ENCODE measurements at regions not wholly inside any gene's neighbourhood (a gene's known extent, or its start where the extent isn't known, plus 50 kb on each side); places are given as distances from the start of the nearest gene placed in this dataset.

DNA sequence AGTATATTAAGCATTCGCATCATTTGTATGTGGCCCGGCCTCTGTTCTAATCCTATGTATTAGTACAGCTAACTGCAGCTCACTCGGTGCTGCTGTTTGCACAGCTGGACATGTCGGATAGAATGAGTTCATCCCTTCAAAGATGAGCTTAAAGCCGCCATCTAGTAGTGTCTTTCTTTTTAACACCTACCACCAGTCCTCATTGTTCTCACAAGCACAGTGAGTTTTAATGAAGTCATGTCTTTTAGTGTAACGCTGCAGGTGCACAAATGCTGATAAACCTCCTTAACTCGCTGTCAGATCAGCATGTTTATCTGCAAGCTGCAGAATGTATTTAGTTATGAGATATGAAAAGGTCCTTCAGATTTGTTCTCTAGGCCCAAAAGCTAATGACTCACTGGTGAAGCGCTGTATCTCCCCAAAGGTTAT, 247.5 kb downstream of the MTERF1 start:
- Histone ChIP-seq H3K36me3 (ENCODE audit: control insufficient read depth, insufficient read depth, low read length) (no peaks in the 10 kb centered on the region), H3K27me3 (ENCODE audit: control insufficient read depth, insufficient read depth, low read length) (no peaks in the 10 kb centered on the region), H3K4me1 (ENCODE audit: control insufficient read depth, insufficient read depth, low read length) (no peaks in the 10 kb centered on the region), H3K4me3 (ENCODE audit: low read depth, low read length) (no peak overlapping the region), H3K9me3 (ENCODE audit: control insufficient read depth, insufficient read depth, low read depth, low read length) (no peaks in the 10 kb centered on the region), H3K27ac (ENCODE audit: low read depth, low read length) (no peak overlapping the region), H3K9ac (ENCODE audit: low read length) (no peak overlapping the region)

DNA sequence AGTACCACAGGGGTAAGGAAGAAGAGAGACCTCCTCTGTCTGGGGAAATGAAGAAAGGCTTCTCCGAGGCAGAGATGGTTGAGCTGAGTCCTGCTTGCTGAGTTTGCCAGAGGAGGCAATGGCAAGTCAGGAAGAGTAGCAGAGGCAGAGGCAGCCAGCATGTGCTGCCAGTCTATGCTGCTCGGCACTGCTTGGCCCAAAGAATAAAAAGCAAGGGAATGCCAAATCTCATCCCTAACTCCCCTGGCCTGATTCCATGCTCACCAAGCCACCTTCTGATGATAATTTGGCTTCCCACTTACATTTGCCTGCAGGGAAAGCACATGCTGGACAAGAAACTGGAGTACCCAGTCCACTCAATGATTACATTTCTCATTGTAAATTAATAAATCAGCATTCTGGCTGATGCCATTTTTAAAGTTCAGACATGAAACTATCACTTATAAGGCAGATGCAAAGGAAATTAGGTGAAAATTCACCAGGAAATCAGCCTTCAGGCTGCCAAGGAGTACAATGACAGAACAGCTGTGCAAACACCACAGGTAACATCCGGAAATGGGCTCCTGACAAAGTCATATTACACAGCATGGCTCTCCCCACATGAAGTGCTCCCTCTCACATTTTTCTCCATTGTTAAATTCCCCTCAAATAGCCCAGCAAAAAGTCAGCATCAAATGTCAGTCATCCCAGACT, 245.9 kb downstream of the MTERF1 start:
- Histone ChIP-seq H3K4me3 (ENCODE audit: low read depth, low read length) (no peak overlapping the region), H3K9ac (ENCODE audit: low read length) (no peak overlapping the region), H3K36me3 (ENCODE audit: control insufficient read depth, insufficient read depth, low read length) (no peaks in the 10 kb centered on the region), H3K4me1 (ENCODE audit: control insufficient read depth, insufficient read depth, low read length) (no peaks in the 10 kb centered on the region), H3K27me3 (ENCODE audit: control insufficient read depth, insufficient read depth, low read length) (no peaks in the 10 kb centered on the region), H3K9me3 (ENCODE audit: control insufficient read depth, insufficient read depth, low read depth, low read length) (no peaks in the 10 kb centered on the region), H3K27ac (ENCODE audit: low read depth, low read length) (no peak overlapping the region)

- Histone ChIP-seq H3K27ac (ENCODE audit: low read depth, low read length) (no peak overlapping the region), H3K4me3 (ENCODE audit: low read depth, low read length) (no peak overlapping the region), H3K9ac (ENCODE audit: low read length) (no peak overlapping the region), H3K4me1 (ENCODE audit: control insufficient read depth, insufficient read depth, low read length) (no peaks in the 10 kb centered on the region), H3K27me3 (ENCODE audit: control insufficient read depth, insufficient read depth, low read length) (no peaks in the 10 kb centered on the region), H3K36me3 (ENCODE audit: control insufficient read depth, insufficient read depth, low read length) (no peaks in the 10 kb centered on the region), H3K9me3 (ENCODE audit: control insufficient read depth, insufficient read depth, low read depth, low read length) (no peaks in the 10 kb centered on the region)
Measured at GRCh38 chr7:91636129-91636724, 244.3 kb downstream of the MTERF1 start.

GRCh38 chr7:91636728-91637127, 243.8 kb downstream of the MTERF1 start:
- H3K9me3 ChIP-seq (ENCODE audit: control insufficient read depth, insufficient read depth, low read depth, low read length), result no peaks in the 10 kb centered on the region
- H3K4me3 ChIP-seq (ENCODE audit: low read depth, low read length), result no peak overlapping the region
- no peaks in the 10 kb centered on the region for H3K36me3 ChIP-seq (ENCODE audit: control insufficient read depth, insufficient read depth, low read length)
- no peak overlapping the region for H3K9ac ChIP-seq (ENCODE audit: low read length)
- no peaks in the 10 kb centered on the region for H3K4me1 ChIP-seq (ENCODE audit: control insufficient read depth, insufficient read depth, low read length)
- H3K27me3 ChIP-seq (ENCODE audit: control insufficient read depth, insufficient read depth, low read length), result no peaks in the 10 kb centered on the region
- no peak overlapping the region for H3K27ac ChIP-seq (ENCODE audit: low read depth, low read length)

- Histone ChIP-seq H3K4me1 (ENCODE audit: control insufficient read depth, insufficient read depth, low read length) (no peaks in the 10 kb centered on the region), H3K9me3 (ENCODE audit: control insufficient read depth, insufficient read depth, low read depth, low read length) (no peaks in the 10 kb centered on the region), H3K27me3 (ENCODE audit: control insufficient read depth, insufficient read depth, low read length) (no peaks in the 10 kb centered on the region), H3K27ac (ENCODE audit: low read depth, low read length) (no peak overlapping the region), H3K36me3 (ENCODE audit: control insufficient read depth, insufficient read depth, low read length) (no peaks in the 10 kb centered on the region), H3K9ac (ENCODE audit: low read length) (no peak overlapping the region), H3K4me3 (ENCODE audit: low read depth, low read length) (no peak overlapping the region)
Measured at GRCh38 chr7:91644256-91644655, 236.2 kb downstream of the MTERF1 start.

DNA sequence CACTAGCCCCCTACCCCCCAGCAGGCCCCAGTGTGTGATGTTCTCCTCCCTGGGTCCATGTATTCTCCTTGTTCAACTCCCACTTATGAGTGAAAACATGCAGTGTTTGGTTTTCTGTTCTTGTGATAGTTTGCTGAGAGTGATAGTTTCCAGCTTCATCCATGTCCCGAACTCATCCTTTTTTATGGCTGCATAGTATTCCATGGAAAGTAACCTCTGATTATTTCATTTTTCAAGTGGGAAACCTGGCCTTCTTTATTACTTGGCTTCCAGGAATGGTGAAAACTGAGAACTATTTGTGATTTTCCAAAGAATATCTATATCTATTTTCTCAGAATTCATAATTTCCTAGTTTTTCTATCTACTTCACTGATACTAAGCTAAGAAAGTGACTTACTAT, 235.0 kb downstream of the MTERF1 start:
- no peaks in the 10 kb centered on the region for H3K9me3 ChIP-seq (ENCODE audit: control insufficient read depth, insufficient read depth, low read depth, low read length)
- no peak overlapping the region for H3K27ac ChIP-seq (ENCODE audit: low read depth, low read length)

GRCh38 chr7:91651986-91652385, 228.5 kb downstream of the MTERF1 start:
- Histone ChIP-seq H3K9ac (ENCODE audit: low read length) (no peak overlapping the region), H3K9me3 (ENCODE audit: control insufficient read depth, insufficient read depth, low read depth, low read length) (no peaks in the 10 kb centered on the region), H3K4me3 (ENCODE audit: low read depth, low read length) (no peak overlapping the region), H3K27ac (ENCODE audit: low read depth, low read length) (no peak overlapping the region), H3K36me3 (ENCODE audit: control insufficient read depth, insufficient read depth, low read length) (no peaks in the 10 kb centered on the region), H3K4me1 (ENCODE audit: control insufficient read depth, insufficient read depth, low read length) (no peaks in the 10 kb centered on the region; the same call in 1 of the 2 replicates), H3K27me3 (ENCODE audit: control insufficient read depth, insufficient read depth, low read length) (no peaks in the 10 kb centered on the region)

More for the DNA sequence above, 235.0 kb downstream of the MTERF1 start:
- H3K4me1 ChIP-seq (ENCODE audit: control insufficient read depth, insufficient read depth, low read length), result no peaks in the 10 kb centered on the region
- H3K4me3 ChIP-seq (ENCODE audit: low read depth, low read length), result no peak overlapping the region
- H3K9ac ChIP-seq (ENCODE audit: low read length), result no peak overlapping the region
- no peaks in the 10 kb centered on the region for H3K27me3 ChIP-seq (ENCODE audit: control insufficient read depth, insufficient read depth, low read length)
- H3K36me3 ChIP-seq (ENCODE audit: control insufficient read depth, insufficient read depth, low read length), result no peaks in the 10 kb centered on the region

DNA sequence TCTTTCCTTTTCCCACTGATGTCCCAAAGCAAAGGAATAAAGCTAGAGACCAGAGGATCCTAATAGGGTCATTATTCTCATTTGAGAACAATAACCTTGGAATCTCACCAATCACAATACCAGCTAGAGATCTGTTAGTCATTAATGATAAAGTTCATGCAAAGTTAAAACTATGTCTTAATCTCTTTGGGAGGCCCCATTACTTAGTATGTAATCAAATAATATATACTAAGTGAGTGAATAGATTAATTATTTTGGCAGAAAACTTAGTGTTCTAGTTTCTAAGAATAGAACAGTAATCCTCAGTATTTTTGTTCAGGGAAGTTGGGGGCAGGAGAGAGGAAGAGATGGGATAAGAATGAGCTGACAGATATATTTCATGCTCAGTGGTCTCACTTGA, 227.2 kb downstream of the MTERF1 start:
- H3K36me3 ChIP-seq (ENCODE audit: control insufficient read depth, insufficient read depth, low read length), result no peaks in the 10 kb centered on the region
- H3K4me3 ChIP-seq (ENCODE audit: low read depth, low read length), result no peak overlapping the region
- no peaks in the 10 kb centered on the region for H3K27me3 ChIP-seq (ENCODE audit: control insufficient read depth, insufficient read depth, low read length)
- no peak overlapping the region for H3K9ac ChIP-seq (ENCODE audit: low read length)
- H3K27ac ChIP-seq (ENCODE audit: low read depth, low read length), result no peak overlapping the region
- H3K4me1 ChIP-seq (ENCODE audit: control insufficient read depth, insufficient read depth, low read length), result no peaks in the 10 kb centered on the region; the same call in 1 of the 2 replicates
- H3K9me3 ChIP-seq (ENCODE audit: control insufficient read depth, insufficient read depth, low read depth, low read length), result no peaks in the 10 kb centered on the region

DNA sequence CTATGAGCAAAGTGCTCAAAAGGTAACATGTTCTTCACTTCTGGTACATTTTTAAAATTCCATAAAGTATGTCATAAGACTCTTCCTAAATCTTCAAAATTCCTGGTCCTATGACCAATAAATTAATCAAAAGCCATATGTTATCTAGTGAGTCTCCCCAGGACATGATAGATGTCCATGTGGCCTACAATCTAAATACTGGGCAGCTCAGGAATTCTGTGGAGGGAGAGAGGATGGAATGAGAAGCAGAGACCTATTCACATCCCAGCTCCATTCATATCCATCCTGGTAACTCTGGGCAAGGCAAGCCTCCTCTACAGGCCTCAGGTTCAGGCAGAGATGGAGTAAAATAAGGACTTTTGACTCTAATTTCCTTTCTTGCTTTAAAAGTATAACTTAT, 224.8 kb downstream of the MTERF1 start:
- H3K9me3 ChIP-seq (ENCODE audit: control insufficient read depth, insufficient read depth, low read depth, low read length), result no peaks in the 10 kb centered on the region
- H3K27me3 ChIP-seq (ENCODE audit: control insufficient read depth, insufficient read depth, low read length), result no peaks in the 10 kb centered on the region
- H3K4me3 ChIP-seq (ENCODE audit: low read depth, low read length), result no peak overlapping the region
- no peak overlapping the region for H3K27ac ChIP-seq (ENCODE audit: low read depth, low read length)
- H3K9ac ChIP-seq (ENCODE audit: low read length), result no peak overlapping the region
- H3K4me1 ChIP-seq (ENCODE audit: control insufficient read depth, insufficient read depth, low read length), result no peaks in the 10 kb centered on the region; the same call in 1 of the 2 replicates
- H3K36me3 ChIP-seq (ENCODE audit: control insufficient read depth, insufficient read depth, low read length), result no peaks in the 10 kb centered on the region

DNA sequence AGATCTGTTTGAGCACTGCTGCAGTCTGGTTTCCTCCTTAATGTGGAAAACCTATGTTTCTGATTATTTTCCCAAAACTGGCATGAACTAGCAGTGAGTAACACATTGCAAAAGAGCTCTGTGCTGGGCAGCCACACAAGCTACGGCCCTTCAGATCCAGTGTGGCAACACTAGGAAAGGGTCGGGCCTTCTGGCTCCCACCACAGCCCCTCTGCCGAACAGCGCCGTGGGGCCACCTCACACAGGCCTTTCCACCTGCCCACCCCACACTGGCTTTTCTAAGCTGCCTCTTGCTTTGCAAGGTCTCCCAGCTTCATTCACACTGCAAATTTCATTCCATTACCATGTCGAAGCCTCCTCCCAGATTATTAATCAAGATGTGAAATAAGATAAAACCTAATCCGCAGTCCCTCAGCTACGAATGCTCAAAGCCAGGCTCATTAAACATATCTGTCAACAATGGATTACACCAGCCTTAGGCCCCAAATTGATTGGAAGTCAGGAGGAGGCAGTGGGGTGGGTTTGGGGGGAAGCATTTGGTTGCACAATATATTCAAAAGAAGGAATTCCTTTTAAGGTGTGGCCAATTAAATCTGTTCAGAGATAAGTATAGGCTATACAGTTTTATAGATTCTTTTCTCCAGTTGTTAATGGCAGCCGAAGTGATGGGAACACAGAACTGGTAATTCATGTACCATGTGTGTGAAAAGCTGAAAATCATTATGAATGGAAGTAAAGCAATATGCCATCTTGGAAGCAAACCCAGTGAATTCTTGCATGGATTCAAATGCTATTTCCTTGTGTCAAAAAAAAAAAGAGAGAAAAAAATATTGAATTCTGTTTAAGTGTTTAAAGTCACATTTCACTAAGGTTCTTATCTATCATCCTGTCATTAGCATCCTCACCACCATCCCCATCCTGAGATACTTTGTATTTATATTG, 223.7 kb downstream of the MTERF1 start:
- Histone ChIP-seq H3K27me3 (ENCODE audit: control insufficient read depth, insufficient read depth, low read length) (no peaks in the 10 kb centered on the region), H3K4me3 (ENCODE audit: low read depth, low read length) (no peak overlapping the region), H3K9me3 (ENCODE audit: control insufficient read depth, insufficient read depth, low read depth, low read length) (no peaks in the 10 kb centered on the region), H3K4me1 (ENCODE audit: control insufficient read depth, insufficient read depth, low read length) (no peaks in the 10 kb centered on the region; the same call in 1 of the 2 replicates), H3K27ac (ENCODE audit: low read depth, low read length) (no peak overlapping the region), H3K9ac (ENCODE audit: low read length) (no peak overlapping the region), H3K36me3 (ENCODE audit: control insufficient read depth, insufficient read depth, low read length) (no peaks in the 10 kb centered on the region)
